SKM-1 (cell line): ENCODE measurements at regions not wholly inside any gene's neighbourhood (a gene's known extent, or its start where the extent isn't known, plus 50 kb on each side); places are given as distances from the start of the nearest gene placed in this dataset.
"Not testable (repeated sequence)": the region's sequence is repeated elsewhere in the genome, so short reads cannot be mapped to it uniquely, and the experiment has no call there.

Source experiments
- DNase-seq: peaks from one replicate; lab custom pipeline; 2025; ENCODE audit not compliant: unreplicated experiment; lab: John Stamatoyannopoulos, UW

DNA sequence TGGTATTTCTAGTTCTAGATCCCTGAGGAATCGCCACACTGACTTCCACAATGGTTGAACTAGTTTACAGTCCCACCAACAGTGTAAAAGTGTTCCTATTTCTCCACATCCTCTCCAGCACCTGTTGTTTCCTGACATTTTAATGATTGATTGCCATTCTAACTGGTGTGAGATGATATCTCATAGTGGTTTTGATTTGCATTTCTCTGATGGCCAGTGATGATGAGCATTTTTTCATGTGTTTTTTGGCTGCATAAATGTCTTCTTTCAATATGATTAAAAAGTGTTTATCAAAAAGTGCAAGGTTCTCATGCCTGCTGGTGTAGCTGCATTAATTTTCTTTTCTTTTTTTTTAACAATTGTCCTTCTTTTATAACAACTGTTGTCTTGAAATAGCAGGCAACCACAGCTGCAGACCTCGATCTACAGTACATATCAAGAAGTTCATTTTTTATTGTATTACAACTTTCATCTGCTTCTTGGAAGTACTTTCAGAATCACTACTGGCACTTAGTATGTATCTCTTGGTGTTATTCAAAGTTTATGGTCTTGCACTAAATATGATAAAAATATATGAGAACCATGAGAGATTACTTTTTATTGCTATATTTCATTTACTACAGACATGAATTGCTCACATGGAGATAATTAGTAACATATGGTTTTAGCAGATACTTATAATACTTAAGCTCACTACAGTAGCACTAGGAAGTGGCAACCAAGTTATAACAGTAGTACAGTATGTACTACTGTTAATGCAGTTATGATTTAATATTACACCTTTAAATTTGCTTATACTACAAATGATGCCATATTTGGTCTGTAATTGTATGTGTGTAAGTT, 358.0 kb downstream of the ETV1 start:
- not testable (repeated sequence) for DNase-seq

DNA sequence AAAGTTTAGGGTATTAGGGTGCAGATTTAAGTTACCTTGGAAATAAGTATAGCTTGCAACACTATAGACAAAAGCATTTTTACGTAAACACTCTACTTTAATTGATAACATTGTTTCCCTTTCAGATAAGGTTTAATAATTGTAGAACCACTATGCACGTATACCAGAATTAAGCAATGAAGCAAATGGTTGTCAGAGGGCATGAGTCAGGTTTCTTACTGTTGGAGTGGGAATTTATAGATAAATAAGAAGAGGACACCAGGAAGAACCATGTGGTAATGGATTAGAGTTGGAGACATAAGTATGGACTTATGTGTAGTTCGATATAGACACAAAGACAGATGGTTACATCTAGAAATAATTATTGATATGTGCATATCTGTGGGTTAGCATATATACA, 355.6 kb downstream of the ETV1 start:
- DNase-seq = no peak

DNA sequence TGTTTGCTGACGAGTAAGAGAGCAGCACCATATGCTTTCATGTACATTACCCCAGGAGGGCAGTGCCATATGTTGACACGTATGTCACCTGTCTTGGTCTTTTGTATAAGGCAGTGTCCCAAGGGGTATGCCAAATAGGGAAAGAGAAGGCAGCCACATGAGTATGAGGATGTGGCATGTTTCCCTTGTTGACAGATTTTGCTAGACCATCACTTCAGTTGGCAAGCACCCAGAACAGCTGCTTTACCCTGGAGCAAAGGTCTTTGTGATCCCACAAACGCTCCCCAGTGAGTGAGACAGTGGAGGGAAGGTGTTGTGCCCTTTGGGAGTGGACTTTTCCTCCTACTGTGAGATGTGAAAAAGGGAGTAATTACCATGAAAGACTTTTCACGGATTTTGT, 350.1 kb downstream of the ETV1 start:
- no peak for DNase-seq

DNA sequence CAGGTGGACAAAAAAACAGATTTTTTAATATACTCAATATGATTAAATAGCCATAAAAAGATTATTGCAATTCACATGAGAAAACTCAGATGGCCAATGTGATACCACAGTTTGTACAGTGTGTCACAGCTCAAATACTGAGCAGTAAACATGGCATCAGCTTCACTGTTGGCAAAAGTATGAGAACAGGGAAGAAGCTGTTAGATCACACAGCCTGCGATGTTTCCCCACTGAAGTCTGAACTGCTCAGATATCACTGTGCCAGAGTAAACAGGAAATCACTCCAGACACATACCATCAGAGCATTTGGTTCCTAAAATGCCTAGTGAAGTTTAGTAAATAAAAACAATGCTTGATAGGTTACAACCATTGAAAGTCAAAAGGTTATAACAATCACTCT, 347.8 kb downstream of the ETV1 start:
- no peak for DNase-seq

DNA sequence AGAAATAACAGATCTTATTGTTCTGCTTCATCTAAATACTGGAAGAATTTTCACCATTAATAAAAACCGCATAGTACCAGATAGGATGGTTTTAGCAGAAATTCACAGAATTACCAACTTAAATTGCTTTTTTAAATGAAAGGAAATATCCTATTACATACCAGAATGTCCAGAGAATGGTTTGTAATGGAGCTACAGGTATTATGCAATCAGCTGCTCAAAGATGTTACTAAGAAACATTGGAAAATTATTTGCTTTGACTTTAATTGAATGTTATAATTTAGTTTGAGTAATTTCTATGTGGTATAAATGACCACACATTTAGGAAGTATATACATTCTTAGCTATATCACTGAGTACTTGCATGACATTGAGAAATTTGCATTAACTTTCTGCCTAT, 338.3 kb downstream of the ETV1 start:
- DNase-seq = no peak

DNA sequence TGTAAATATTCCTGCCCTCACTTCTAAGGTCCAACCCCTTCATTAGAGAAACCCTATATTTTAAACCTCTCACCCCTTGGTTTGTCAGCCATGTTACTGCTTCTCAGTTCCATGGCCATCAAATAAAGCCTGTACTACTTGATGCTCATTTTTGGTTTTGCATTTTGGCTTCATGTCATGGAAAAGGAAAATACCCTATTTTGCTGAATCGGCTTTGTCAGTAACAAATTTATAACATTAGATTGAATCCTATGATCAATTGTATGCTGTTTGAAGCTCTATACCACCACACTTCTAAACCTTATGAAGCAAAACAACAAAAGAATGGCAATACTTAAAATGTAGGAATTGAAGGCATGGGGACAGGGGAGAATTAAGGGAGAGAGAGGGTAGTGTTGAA, 333.1 kb downstream of the ETV1 start:
- DNase-seq = no peak

DNA sequence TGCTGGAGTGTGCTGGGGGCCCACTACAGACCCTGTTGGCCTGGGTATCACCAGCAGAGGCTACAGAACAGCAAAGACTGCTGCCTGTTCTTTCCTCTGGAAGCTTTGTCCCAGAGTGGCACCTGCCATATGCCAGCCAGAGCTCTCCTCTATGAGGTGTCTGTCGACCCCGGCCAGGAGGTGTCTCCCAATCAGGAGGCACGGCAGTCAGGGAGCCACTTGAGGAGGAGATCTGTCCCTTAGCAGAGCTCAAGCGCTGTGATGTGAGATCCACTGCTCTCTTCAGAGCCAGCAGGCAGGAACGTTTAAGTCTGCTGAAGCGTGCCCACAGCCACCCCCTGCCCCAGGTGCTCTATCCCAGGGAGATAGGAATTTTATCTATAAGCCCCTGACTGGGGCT, 316.2 kb downstream of the ETV1 start:
- no peak for DNase-seq

DNA sequence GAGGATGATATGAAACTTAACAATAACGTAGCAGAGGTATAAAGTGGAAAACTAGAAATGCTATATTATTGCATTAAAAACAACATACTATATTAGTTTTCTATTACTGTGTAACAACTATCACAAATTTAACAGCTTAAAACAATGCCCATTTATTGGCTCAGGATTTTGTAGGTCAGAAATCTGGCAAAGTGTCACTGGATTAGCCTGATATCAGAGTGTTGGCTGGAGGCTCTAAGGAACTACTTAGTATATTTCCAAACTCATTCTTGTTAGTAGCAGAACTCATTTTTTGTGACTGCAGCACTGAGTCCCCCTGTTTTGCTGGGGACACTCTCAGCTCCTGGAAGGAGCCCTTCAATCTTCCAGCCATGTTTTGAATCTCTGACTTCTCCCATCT, 306.8 kb downstream of the ETV1 start:
- DNase-seq = no peak

DNA sequence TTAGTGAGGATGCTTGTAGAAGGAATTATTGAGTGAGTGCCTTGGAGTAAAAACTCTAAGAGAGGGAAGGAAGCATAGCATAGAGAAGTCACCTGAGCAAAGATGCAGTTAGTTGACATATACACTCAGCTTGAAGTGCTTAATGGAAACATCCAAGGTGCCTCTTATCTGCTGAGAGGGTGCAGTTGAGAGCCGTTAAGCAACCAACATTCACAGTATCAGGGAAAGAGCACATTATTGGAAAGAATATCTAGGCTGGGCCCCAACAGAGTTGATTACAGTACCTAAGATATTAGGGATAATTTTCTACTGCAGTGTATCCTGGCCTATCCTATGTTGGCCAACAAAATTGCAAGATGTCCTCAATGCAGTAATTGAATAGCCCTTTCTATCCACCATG, 302.0 kb downstream of the ETV1 start:
- no peak for DNase-seq

DNA sequence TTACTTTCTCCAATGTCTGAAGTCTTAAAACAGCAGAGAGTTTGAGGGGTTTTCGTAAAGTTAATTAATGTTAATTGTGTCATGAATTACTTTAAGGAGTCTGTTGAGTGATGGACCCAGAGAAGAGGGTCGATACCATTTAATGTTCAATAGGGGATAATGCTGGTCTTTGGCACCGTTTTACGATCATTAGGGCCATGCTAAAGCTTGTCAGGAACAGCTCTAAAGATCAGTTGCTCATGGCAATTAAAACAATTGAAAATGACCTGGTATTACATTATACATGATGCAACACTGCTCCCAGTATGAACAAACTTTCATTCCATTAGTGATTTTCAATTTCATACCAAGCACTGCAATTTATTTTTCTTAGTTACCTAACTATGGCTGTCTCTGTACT, 296.9 kb downstream of the ETV1 start:
- no peak for DNase-seq

DNA sequence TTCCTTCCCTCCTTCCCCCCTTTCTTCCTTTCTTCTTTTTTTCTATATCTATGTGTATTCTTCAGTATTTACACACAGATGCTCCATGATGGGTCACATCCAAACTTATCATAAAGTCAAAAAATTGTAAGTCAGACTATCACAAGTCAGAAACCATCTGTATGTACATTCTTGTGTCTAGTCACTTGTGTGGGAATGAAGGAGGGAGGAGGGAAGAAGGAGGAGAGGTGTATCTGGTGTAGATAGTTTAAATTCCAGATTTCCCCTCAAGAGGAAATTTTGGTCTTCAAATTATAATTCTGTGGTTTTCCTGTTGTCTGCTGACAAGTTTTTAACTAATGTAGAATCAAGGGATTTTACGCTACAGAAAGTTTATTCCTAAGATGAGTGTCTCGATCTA, 287.2 kb downstream of the ETV1 start:
- DNase-seq = no peak

DNA sequence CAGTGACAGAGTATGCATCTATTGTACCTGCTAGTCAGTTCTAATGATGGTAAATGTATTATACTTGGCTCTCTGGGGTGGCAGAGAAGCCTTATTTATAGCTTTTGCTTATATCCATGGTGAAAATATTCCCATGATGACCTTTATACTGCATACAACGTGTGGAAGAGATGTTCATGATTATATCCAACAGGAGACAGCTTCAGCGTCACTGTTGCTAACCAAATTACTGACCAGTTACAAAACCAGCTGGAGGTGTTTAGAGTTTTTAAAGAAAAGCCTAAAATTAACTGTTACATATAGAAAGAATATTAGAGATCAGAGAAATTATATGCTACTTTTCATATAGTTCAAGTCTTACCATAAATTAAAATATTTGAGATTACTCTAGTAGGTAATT, 280.8 kb downstream of the ETV1 start:
- DNase-seq = no peak

DNA sequence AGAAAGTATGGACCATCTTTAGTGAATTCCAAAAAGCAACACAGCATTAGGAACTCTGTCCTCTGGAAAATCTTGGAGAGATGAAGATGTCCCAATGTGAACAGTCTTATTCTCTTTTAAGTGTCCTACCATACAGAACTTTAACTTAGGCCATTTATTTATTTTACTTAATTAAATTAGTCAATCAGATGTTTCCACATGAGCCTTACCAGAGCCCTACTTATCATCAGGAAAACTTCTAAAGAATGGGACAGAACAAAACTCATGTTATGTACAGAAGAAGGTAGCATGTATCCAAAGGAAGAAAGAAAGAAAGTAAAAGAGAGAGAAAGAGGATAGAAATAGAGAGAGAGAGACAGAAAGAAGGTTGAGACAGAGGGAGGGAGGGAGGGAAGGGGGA, 276.4 kb downstream of the ETV1 start:
- DNase-seq = no peak

DNA sequence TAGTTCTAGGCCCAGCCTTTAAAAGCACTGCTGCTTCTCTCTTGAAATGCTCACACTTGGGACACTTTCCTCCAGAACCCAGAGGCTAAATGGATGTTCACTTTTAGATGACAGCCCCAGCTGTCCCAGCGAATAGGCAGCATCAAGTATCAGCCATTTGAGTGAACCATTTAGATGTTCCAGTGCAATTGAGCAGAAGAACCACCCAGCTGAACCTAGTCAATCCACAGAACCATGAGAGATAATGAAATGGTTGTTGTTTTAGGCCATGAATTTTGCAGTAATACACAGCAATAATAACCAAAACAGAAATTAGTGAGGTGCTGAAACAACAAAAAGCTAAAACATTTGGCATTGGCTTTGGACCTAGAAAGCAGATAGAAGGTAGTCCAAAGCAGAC, 273.9 kb downstream of the ETV1 start:
- DNase-seq = no peak

DNA sequence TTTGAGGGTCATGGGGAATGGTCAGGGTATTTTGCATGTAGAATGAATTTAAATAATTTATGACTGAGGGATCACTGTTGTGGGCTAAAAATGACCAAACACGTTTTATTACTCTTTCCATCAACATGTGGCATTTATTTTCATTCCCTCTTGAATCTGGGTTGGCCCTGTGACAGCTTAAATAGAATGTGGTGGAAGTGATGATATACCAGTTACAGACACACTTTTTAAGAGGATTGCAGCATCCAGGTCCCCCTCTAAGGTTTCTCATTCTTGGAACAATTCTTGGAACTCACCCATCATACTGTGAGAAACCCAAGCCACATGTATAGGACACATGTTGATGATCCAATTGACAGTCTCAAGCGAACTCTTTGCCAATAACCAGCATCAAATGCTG, 272.4 kb downstream of the ETV1 start:
- DNase-seq = no peak

DNA sequence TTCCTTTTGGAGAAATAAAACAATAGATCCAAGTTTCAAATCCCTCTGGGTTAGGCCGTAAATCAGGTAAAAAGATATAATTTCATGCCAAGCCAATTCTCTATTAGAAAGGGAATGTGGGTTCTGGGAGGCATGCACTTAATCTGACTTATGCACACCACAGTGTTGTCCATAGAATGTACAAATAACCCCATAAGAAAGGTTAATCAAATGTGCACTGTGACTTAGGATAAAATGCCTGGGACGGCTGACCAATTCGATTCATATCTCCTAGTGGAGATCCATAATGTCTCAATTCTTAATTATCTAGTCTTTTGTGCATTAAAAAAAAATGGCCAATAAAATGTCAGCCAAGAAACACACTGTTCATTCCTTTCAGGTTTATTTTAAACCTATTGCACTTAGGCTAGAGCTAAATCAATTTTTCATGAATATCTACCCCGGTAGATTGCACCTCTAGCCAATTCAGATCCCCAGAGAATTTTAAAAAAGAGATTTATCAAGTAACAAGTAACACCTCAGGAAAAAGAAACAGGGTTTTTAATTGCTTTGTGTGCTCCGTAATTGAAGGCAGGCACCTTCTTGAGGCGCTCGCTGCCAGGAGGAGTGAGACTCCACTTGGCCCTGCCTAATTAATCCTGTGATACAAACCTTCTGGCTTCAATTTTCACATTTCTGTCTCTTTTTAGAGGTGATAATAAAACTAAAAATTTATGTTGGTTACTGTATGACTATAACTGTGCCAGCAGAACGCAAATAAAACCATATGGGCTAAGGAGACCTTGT, 265.1 kb downstream of the ETV1 start:
- no peak for DNase-seq

DNA sequence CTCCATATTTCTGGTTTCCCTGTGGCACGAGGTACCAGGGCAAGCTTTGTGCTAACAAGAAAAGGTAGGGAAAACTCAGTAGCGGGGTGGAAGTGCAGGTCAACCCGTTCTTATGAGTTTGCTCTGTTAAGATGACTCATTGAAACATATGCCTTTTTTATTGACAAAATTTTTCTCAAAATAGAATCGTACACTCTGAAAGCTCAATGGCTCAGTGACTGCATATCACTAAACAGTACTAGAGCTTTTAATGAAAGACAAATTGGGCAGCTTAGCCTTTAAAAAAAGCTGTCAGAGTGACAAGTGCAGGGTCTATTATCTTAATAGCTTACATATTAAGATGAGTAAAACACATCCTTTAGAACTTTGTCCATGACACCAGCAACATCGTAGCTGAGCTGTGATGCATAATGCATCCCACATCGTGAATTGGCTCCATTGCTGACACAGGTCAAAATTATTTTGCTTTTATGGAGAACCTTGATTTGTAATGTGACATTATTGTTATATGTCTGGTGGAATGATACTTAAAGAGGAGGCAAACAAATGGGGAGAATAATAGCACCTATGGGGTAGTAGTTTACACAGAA, 264.4 kb downstream of the ETV1 start:
- DNase-seq = no peak

DNA sequence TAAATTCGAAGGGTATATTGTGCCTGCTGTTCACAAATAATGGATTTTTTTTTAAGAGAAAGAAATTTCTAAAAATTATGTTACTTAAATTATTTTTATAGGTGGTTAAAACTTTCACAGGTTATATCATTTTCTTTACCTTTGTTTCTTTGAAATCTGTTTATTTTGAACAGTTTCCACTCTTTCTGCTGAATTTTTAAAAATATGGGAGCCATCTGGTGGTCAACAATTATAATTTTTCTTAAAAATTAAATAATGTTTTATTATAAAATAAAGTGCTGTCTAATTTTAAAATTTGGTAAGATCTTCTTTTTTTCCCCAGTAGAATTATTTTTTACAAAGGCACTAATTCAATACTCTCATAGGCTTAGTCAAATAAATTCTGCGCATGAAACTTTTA, 263.9 kb downstream of the ETV1 start:
- no peak for DNase-seq

DNA sequence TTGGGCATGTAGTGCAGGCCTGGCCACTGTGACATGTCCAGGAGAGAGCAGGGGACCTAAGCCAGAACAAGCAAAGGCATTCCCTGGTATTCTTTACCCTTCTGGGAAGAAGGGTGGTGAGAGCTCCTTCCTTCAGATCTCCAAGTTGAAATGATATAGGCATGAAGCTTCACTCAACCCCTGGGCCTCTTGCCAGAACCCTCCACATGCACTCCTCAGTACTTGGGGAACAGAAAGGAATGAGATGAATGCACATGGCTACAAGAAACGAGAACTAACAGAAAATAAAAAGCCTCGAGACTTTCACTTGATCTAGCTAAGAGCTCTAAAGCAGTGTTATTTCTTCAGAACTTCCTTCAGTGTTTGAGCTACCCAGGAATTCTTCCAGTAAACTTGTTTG, 262.2 kb downstream of the ETV1 start:
- DNase-seq = no peak

DNA sequence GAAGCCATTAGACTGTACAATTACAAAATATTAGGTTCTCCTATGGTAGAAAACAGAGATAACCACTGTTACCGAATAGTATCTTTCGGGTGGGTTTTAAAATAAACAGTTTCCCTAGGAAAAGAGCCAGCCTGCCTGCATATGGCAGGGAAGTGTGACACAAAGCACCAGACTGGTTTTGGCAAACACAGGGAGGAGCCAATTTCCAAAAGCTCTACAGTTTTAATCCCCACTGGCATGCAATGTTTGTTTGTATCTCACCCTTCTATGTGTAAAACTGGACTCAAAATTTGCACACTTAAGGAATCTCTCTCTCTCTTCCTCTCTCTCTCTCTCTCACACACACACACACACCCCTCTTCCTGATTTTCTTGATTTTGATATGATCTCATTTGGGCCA, 261.7 kb downstream of the ETV1 start:
- DNase-seq = no peak

DNA sequence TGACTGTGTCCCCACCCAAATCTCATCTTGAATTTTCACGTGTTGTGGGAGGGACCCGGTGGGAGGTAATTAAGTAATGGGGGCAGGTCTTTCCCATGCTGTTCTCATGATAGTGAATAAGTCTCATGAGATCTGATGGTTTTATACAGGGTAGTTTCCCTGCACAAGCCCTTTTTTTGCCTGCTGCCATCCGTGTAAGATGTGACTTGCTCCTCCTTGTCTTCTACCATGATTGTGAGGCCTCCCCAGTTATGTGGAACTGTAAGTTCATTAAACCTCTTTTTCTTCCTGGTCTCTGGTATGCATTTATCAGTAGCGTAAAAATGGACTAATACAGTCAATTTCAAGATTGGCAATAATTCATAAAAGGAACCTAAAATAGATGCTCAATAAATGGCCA, 261.0 kb downstream of the ETV1 start:
- not testable (repeated sequence) for DNase-seq

DNA sequence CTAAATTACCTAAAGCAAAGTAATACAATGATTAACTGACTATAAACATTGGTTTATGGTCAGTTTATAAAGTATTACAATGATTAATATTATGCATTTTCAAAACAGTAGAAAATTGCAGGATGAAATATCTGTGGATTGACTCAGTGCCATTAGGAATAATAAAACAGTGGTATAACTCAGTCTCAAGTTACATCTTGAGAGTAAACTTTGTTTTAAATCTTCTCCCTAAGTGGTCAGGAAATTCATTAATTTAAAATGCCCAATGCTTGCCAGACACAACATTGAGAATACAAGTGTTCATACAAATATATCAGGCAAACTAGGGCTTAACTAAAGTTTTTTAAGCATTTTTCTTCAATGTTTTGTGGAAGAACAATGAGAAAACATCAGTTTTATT, 257.8 kb downstream of the ETV1 start:
- DNase-seq = no peak
